ENCODE measurements at regions not wholly inside any gene's neighbourhood (a gene's known extent, or its start where the extent isn't known, plus 50 kb on each side); places are given as distances from the start of the nearest gene placed in this dataset.

DNA sequence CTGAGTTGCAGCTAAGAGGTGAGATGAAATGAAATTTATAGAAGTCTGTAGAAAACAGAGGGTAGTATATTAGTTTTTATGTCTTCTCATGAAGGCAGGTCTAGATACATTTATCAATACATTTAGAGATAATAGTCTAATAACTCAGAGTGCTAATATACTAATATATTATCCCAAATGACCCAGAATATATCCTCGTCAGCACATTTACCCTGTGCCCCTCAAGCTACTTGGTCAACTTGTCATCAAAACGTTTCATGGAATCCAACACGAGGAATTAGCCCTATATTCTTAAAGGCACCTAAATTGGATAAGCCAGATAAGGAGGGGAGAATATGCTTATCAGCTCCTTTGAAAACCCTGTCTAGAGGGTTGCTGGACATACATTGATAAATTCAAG lies 415.1 kb upstream of the LRRTM1 start:
- POLR2A ChIA-PET, result no interaction called here
- Histone ChIP-seq H3K4me1 (no peaks in the 10 kb centered on the region), H3K9me3 (peaks cover 10% of the 10 kb centered on the region; the same call in 1 of the 3 replicates), H3K27ac (no peak overlapping the region), H3K4me2 (no peak overlapping the region), H3K4me3 (no peak overlapping the region)
- 3% methylated on average over 3 of the region's 3 CpGs for WGBS (ENCODE audit: missing lambda C conversion rate)
- ATAC-seq (no peak), DNase-seq (ENCODE audit: low read depth in 1 of 2, low spot score in 1 of 2) (no peak), FAIRE-seq (no peak)
- TF ChIP-seq JUNB (IDR thresholded peaks at IDR 0.05) (no peak), MAFK (IDR thresholded peaks at IDR 0.05; ENCODE audit: partially characterized antibody) (peak; percentile 68), EP300 (IDR thresholded peaks at IDR 0.05) (no peak), RNF2 (IDR thresholded peaks at IDR 0.05; ENCODE audit: borderline replicate concordance, low read depth) (no peak)
- TF ChIP-seq, protein P1, sequence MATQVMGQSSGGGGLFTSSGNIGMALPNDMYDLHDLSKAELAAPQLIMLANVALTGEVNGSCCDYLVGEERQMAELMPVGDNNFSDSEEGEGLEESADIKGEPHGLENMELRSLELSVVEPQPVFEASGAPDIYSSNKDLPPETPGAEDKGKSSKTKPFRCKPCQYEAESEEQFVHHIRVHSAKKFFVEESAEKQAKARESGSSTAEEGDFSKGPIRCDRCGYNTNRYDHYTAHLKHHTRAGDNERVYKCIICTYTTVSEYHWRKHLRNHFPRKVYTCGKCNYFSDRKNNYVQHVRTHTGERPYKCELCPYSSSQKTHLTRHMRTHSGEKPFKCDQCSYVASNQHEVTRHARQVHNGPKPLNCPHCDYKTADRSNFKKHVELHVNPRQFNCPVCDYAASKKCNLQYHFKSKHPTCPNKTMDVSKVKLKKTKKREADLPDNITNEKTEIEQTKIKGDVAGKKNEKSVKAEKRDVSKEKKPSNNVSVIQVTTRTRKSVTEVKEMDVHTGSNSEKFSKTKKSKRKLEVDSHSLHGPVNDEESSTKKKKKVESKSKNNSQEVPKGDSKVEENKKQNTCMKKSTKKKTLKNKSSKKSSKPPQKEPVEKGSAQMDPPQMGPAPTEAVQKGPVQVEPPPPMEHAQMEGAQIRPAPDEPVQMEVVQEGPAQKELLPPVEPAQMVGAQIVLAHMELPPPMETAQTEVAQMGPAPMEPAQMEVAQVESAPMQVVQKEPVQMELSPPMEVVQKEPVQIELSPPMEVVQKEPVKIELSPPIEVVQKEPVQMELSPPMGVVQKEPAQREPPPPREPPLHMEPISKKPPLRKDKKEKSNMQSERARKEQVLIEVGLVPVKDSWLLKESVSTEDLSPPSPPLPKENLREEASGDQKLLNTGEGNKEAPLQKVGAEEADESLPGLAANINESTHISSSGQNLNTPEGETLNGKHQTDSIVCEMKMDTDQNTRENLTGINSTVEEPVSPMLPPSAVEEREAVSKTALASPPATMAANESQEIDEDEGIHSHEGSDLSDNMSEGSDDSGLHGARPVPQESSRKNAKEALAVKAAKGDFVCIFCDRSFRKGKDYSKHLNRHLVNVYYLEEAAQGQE (IDR thresholded peaks at IDR 0.05), result no peak
- CTCF ChIA-PET, result interaction anchor here (0.8 kb wide), 1 partner anchor 9 kb away, joined by 3 read pairs; no protein-coding TSS in a partner anchor

DNA sequence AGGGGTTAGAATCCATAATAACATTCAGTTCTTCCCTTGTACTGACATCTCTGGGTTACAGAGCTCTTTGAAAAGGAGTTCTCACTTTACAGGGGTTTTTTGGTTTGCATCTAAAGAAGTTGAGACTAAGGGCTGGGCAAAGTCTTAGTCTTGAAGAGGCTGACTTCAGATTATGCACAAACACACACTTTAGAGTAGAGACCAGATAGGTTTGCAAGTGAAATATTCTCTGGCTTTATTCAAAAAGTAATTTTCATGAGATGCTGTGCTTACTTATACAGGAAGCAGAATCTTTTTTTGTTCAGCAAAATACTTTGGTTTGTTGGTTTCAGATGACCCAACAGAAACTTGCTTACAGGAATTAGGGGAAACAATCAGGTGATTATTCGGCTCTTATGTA lies 410.9 kb upstream of the LRRTM1 start:
- Histone ChIP-seq H3K9me3 (peaks cover 5% of the 10 kb centered on the region; the same call in 2 of the 3 replicates), H3K27ac (no peak overlapping the region), H3K4me2 (no peak overlapping the region), H3K4me3 (no peak overlapping the region), H3K4me1 (no peaks in the 10 kb centered on the region)
- ChIA-PET CTCF (no interaction called here), POLR2A (no interaction called here)
- DNase-seq (ENCODE audit: low read depth in 1 of 2, low spot score in 1 of 2), result no peak
- ATAC-seq, result no peak
- 4% methylated on average over 1 of the region's 1 CpG for WGBS (ENCODE audit: missing lambda C conversion rate)
- no peak for FAIRE-seq
- TF ChIP-seq, protein P2, sequence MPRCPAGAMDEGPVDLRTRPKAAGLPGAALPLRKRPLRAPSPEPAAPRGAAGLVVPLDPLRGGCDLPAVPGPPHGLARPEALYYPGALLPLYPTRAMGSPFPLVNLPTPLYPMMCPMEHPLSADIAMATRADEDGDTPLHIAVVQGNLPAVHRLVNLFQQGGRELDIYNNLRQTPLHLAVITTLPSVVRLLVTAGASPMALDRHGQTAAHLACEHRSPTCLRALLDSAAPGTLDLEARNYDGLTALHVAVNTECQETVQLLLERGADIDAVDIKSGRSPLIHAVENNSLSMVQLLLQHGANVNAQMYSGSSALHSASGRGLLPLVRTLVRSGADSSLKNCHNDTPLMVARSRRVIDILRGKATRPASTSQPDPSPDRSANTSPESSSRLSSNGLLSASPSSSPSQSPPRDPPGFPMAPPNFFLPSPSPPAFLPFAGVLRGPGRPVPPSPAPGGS (IDR thresholded peaks at IDR 0.05), result no peak
- TF ChIP-seq, protein P3, sequence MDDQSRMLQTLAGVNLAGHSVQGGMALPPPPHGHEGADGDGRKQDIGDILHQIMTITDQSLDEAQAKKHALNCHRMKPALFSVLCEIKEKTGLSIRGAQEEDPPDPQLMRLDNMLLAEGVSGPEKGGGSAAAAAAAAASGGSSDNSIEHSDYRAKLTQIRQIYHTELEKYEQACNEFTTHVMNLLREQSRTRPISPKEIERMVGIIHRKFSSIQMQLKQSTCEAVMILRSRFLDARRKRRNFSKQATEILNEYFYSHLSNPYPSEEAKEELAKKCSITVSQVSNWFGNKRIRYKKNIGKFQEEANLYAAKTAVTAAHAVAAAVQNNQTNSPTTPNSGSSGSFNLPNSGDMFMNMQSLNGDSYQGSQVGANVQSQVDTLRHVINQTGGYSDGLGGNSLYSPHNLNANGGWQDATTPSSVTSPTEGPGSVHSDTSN (IDR thresholded peaks at IDR 0.05), result no peak
- TF ChIP-seq JUN (IDR thresholded peaks at IDR 0.05), result no peak
- TF ChIP-seq NR3C1 (IDR thresholded peaks at IDR 0.05), result no peak
- no peak for TF ChIP-seq ZNF302 (CRISPR knock-in tag; IDR thresholded peaks at IDR 0.05)
- no peak for TF ChIP-seq RCOR1 (IDR thresholded peaks at IDR 0.05; ENCODE audit: low read depth, low read length)
- no peak for TF ChIP-seq PHF8 (IDR thresholded peaks at IDR 0.05; ENCODE audit: borderline replicate concordance, low read depth)
- TF ChIP-seq, protein P4, sequence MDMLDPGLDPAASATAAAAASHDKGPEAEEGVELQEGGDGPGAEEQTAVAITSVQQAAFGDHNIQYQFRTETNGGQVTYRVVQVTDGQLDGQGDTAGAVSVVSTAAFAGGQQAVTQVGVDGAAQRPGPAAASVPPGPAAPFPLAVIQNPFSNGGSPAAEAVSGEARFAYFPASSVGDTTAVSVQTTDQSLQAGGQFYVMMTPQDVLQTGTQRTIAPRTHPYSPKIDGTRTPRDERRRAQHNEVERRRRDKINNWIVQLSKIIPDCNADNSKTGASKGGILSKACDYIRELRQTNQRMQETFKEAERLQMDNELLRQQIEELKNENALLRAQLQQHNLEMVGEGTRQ (IDR thresholded peaks at IDR 0.05), result no peak
- no peak for TF ChIP-seq POLR2AphosphoS2 (conservative IDR thresholded peaks at IDR 0.05; ENCODE audit: low read length)
- TF ChIP-seq, protein P5, sequence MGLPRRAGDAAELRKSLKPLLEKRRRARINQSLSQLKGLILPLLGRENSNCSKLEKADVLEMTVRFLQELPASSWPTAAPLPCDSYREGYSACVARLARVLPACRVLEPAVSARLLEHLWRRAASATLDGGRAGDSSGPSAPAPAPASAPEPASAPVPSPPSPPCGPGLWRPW (IDR thresholded peaks at IDR 0.05), result no peak
- no peak for TF ChIP-seq GATA3 (IDR thresholded peaks at IDR 0.05; ENCODE audit: borderline replicate concordance)
- TF ChIP-seq NFE2L2 (conservative IDR thresholded peaks at IDR 0.05; ENCODE audit: low read length), result no peak
- TF ChIP-seq KDM5A (IDR thresholded peaks at IDR 0.05), result no peak
- no peak for TF ChIP-seq HOXB5 (CRISPR knock-in tag; IDR thresholded peaks at IDR 0.05)
- no peak for TF ChIP-seq FOSL2 (IDR thresholded peaks at IDR 0.05)
- no peak for TF ChIP-seq FOSL2 (CRISPR knock-in tag; IDR thresholded peaks at IDR 0.05)
- TF ChIP-seq RAD21 (conservative IDR thresholded peaks at IDR 0.05 in 1 of 2, IDR thresholded peaks at IDR 0.05 in 1 of 2), result no peak
- TF ChIP-seq SMC3 (IDR thresholded peaks at IDR 0.05), result no peak
